Mesothelial cell of epicardium (in vitro differentiated cells): ENCODE measurements at regions not wholly inside any gene's neighbourhood (a gene's known extent, or its start where the extent isn't known, plus 50 kb on each side); places are given as distances from the start of the nearest gene placed in this dataset.

Experiments
- DNase-seq, 2 experiments: peaks; one replicate each; pipeline ENCODE4 v3.0.0; 2021; ENCODE audit warnings: low spot score in 2 of 2; ENCODE audit not compliant: unreplicated experiment in 2 of 2
- H3K27ac Mint-ChIP-seq: 2 replicates; pipeline ENCODE4 v1.8.0; 2021; ENCODE audit warnings: mixed read lengths
- H3K27me3 Mint-ChIP-seq: 2 replicates; pipeline ENCODE4 v1.8.0; 2021; ENCODE audit warnings: low read depth, mixed read lengths
- H3K36me3 Mint-ChIP-seq: 2 replicates; pipeline ENCODE4 v1.8.0; 2021; ENCODE audit warnings: mixed read lengths
- H3K4me1 Mint-ChIP-seq: 2 replicates; pipeline ENCODE4 v1.8.0; 2021; ENCODE audit warnings: mixed read lengths
- H3K4me3 Mint-ChIP-seq: 2 replicates; pipeline ENCODE4 v1.8.0; 2021; ENCODE audit warnings: mild to moderate bottlenecking, moderate library complexity, mixed read lengths
- H3K9me3 Mint-ChIP-seq: 2 replicates; pipeline ENCODE4 v1.8.0; 2021; ENCODE audit warnings: mixed read lengths
- CTCF ChIP-seq: fragments of 200-600 bp; sonication (generic); IDR thresholded peaks from one replicate; pipeline ENCODE4 v1.5.0; 2021; ENCODE audit warnings: antibody characterized with exemption; ENCODE audit not compliant: unreplicated experiment

GRCh38 chr5:22958462-22959262 is 105.5 kb upstream of the CDH12 start:
- no peaks in the 10 kb centered on the region for H3K4me1 Mint-ChIP-seq
- peaks cover 3% of the 10 kb centered on the region for H3K27me3 Mint-ChIP-seq
- H3K36me3 Mint-ChIP-seq, result no peaks in the 10 kb centered on the region
- no peak for DNase-seq
- H3K9me3 Mint-ChIP-seq, result no peaks in the 10 kb centered on the region
- H3K27ac Mint-ChIP-seq, result no peak overlapping the region
- no peak for TF ChIP-seq CTCF
- H3K4me3 Mint-ChIP-seq, result no peak overlapping the region

- Mint-ChIP-seq H3K4me1 (no peaks in the 10 kb centered on the region), H3K27me3 (peaks cover 1% of the 10 kb centered on the region), H3K4me3 (no peak overlapping the region), H3K36me3 (no peaks in the 10 kb centered on the region), H3K27ac (no peak overlapping the region), H3K9me3 (no peaks in the 10 kb centered on the region)
- TF ChIP-seq CTCF, result no peak
- no peak for DNase-seq
These were observed 94.8 kb upstream of the CDH12 start for GRCh38 chr5:22947921-22948320.

- peaks cover 8% of the 10 kb centered on the region for H3K9me3 Mint-ChIP-seq
- H3K4me3 Mint-ChIP-seq, result no peak overlapping the region
- DNase-seq, result no peak
- no peaks in the 10 kb centered on the region for H3K27me3 Mint-ChIP-seq
- no peak overlapping the region for H3K27ac Mint-ChIP-seq
- no peak for TF ChIP-seq CTCF
- no peaks in the 10 kb centered on the region for H3K36me3 Mint-ChIP-seq
- no peaks in the 10 kb centered on the region for H3K4me1 Mint-ChIP-seq
These were observed 85.2 kb upstream of the CDH12 start for GRCh38 chr5:22938362-22938761.

DNA sequence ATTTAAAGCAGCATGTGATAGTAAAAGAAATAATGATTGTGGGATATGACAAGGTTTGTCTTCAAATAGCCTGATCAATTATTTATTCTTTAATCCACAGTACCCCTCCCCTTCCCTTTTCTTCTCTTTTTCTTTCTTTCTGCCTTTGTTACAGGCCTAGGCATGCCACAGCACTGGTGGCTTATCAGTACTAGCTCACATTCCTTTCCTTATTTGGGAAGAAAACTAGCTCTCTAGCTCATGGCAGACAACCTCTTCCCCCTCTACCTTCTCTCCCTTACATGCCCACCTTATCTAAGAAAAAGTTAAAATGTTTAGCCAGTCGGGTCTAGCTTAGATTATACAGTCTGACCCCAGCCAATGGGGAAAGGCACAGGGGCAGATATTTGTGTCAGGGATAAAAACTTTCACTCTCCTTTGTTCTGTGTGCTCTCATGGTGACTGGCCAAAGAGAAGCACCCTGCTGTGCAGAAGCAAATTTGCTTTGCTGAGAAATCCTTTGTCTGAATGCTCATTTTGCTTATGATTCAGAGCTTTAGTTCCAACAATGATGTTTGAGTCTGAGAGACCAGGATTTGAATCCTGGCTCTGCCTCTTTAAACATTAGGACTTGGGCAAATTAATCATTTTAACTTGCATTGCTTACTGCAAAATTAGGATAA is 75.8 kb upstream of the CDH12 start:
- DNase-seq, result no peak
- Mint-ChIP-seq H3K4me1 (no peaks in the 10 kb centered on the region), H3K27ac (no peak overlapping the region), H3K4me3 (no peak overlapping the region), H3K36me3 (peaks cover 3% of the 10 kb centered on the region), H3K27me3 (no peaks in the 10 kb centered on the region), H3K9me3 (peaks cover 46% of the 10 kb centered on the region)
- TF ChIP-seq CTCF, result no peak

DNA sequence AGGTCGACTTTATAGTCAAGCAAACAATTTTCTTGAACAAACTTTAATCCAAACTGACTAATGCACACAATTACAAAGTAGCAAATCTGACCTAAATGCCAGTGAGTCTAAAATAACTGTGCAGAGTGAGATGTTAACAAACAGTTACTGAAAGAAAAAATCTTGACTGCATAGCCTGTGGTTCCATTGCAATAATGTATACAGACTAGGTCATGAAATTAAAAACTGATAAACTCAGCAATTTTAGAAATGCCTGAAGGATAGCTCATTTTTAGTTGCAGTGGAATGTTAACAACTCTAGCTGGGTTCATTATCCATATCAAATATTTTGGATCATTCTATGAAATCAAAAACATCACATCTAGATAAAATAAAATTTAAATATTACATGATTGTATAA is 73.4 kb upstream of the CDH12 start:
- Mint-ChIP-seq H3K27ac (no peak overlapping the region), H3K36me3 (peaks cover 3% of the 10 kb centered on the region), H3K9me3 (peaks cover 27% of the 10 kb centered on the region), H3K4me3 (no peak overlapping the region), H3K4me1 (no peaks in the 10 kb centered on the region), H3K27me3 (no peaks in the 10 kb centered on the region)
- no peak for TF ChIP-seq CTCF
- DNase-seq, result no peak
